K562 (cell line): ENCODE measurements at regions not wholly inside any gene's neighbourhood (a gene's known extent, or its start where the extent isn't known, plus 50 kb on each side); places are given as distances from the start of the nearest gene placed in this dataset.

Experiments used
- ATAC-seq: fragments of 200-7000 bp; cut with Tn5 transposase; 3 replicates; pipeline ENCODE4 v1.9.1; 2020; ENCODE audit warnings: moderate library complexity
- BruUV-seq: library from RNA; stranded (reverse); fragments of 400-500 nt; replicated peaks from 2 replicates; lab custom pipeline; 2021; lab: Mats Ljungman, UMichigan
- CTCF ChIA-PET: fragments of 300-600 bp; formaldehyde crosslinking; extraction: SDS; loops from one replicate; lab custom pipeline; 2021; ENCODE audit warnings: low intra/inter-chr PET ratio; lab: Yijun Ruan, JAX
- POLR2A ChIA-PET: fragments of 300-600, 350-650 bp; sonication (Branson Sonifier 250); formaldehyde crosslinking; extraction: SDS; loops from one replicate; lab custom pipeline; 2021; ENCODE audit warnings: antibody characterized with exemption, inconsistent platforms; lab: Yijun Ruan, JAX
- DNase-seq, 4 experiments: peaks; one replicate each; pipeline versions ENCODE4 v3.0.0 to v3.0.0-alpha.2; 2011 to 2018; ENCODE audit warnings: low spot score in 3 of 4, mixed read lengths in 3 of 4; ENCODE audit errors: extremely low read depth in 1 of 4
- FAIRE-seq: peaks from 2 replicates; lab custom pipeline; 2011; peaks lifted over from hg19 to GRCh38; lab: Jason Lieb, UNC
- H2AFZ ChIP-seq: 2 replicates; pipeline ENCODE4 v1.6.0; 2011; ENCODE audit warnings: low read depth, low read length, control low read depth, inconsistent platforms
- H3K27ac ChIP-seq: fragments of 200-600 bp; 3 replicates; pipeline ENCODE4 v1.8.0; 2011; ENCODE audit warnings: low read depth, mild to moderate bottlenecking, control low read depth, inconsistent platforms, low read length, moderate library complexity, mixed read lengths; ENCODE audit errors: extremely low read depth
- H3K27me3 ChIP-seq, 2 experiments: fragments of 300-600 bp in 1 of 2; 2 replicates in 1 of 2; 3 replicates in 1 of 2; pipeline versions ENCODE4 v1.6.0 to v1.8.0; 2011; ENCODE audit warnings: inconsistent platforms in 2 of 2, low read length in 2 of 2, mild to moderate bottlenecking in 1 of 2, mixed read lengths in 1 of 2, moderate library complexity in 1 of 2; ENCODE audit not compliant: control insufficient read depth in 2 of 2, insufficient read depth in 2 of 2
- H3K36me3 ChIP-seq: fragments of 300-600 bp; 3 replicates; pipeline ENCODE4 v1.8.0; 2011; ENCODE audit warnings: mild to moderate bottlenecking, low read length, inconsistent platforms; ENCODE audit not compliant: control insufficient read depth, insufficient read depth
- H3K4me1 ChIP-seq, 2 experiments: fragments of 200-600 bp in 1 of 2; replicated peaks in 1 of 2; 2 replicates in 1 of 2; 3 replicates in 1 of 2; pipeline versions ENCODE4 v1.5.1 to v1.8.0; 2011; ENCODE audit warnings: inconsistent platforms in 2 of 2, low read length in 2 of 2, mild to moderate bottlenecking in 1 of 2, mixed read lengths in 1 of 2, moderate library complexity in 1 of 2; ENCODE audit not compliant: control insufficient read depth in 2 of 2, insufficient read depth in 2 of 2
- H3K4me2 ChIP-seq: 2 replicates; pipeline ENCODE4 v1.6.1; 2011; ENCODE audit warnings: low read length, control low read depth, inconsistent platforms, mixed read lengths; ENCODE audit not compliant: insufficient read depth
- H3K4me3 ChIP-seq: fragments of 200-600 bp; sonication (generic), shearing (Covaris generic); 2 replicates; pipeline ENCODE4 v1.5.1; 2016; ENCODE audit warnings: control low read depth, inconsistent platforms
- H3K79me2 ChIP-seq: fragments of 200-600 bp; 3 replicates; pipeline ENCODE4 v1.8.0; 2011; ENCODE audit warnings: low read length, inconsistent platforms; ENCODE audit not compliant: control insufficient read depth, insufficient read depth
- H3K9ac ChIP-seq, 2 experiments: 2 replicates each; pipeline versions ENCODE4 v1.6.0 to v1.6.1; 2011; ENCODE audit warnings: low read depth in 2 of 2, low read length in 2 of 2, control low read depth in 1 of 2, inconsistent platforms in 1 of 2, mild to moderate bottlenecking in 1 of 2, mixed read lengths in 1 of 2; ENCODE audit not compliant: insufficient read depth in 1 of 2
- H3K9me1 ChIP-seq: one replicate; pipeline ENCODE4 v1.6.0; 2011; ENCODE audit warnings: inconsistent platforms, mild to moderate bottlenecking, low read length, moderate library complexity; ENCODE audit not compliant: control insufficient read depth, insufficient read depth
- H3K9me3 ChIP-seq: replicated peaks from 2 replicates; pipeline ENCODE4 v1.5.1; 2011; ENCODE audit warnings: low read depth, low read length, inconsistent platforms; ENCODE audit not compliant: control insufficient read depth, insufficient read depth
- H4K20me1 ChIP-seq: replicated peaks from 2 replicates; pipeline ENCODE4 v1.6.1; 2011; ENCODE audit warnings: low read length, inconsistent platforms, mixed read lengths; ENCODE audit not compliant: control insufficient read depth, insufficient read depth
- BACH1 ChIP-seq: fragments of 200-800 bp; sonication (Bioruptor generic); IDR thresholded peaks from 2 replicates; pipeline ENCODE4 v1.6.1; 2016; ENCODE audit warnings: missing genetic modification characterization, missing compliant biosample characterization
- GMEB1 ChIP-seq: fragments of 250-450 bp; sonication (Bioruptor Pico); IDR thresholded peaks from 2 replicates; pipeline ENCODE4 v1.4.0; 2020; ENCODE audit warnings: mild to moderate bottlenecking
- PHF8 ChIP-seq: fragments of 200-600 bp; sonication (generic); IDR thresholded peaks from 2 replicates; pipeline ENCODE4 v1.6.1; 2012; ENCODE audit warnings: mixed run types, mild to moderate bottlenecking, inconsistent platforms, low read length, moderate library complexity, borderline replicate concordance
- ZNF232 ChIP-seq: sonication (generic); formaldehyde crosslinking; IDR thresholded peaks from 2 replicates; pipeline ENCODE4 v1.8.0; 2022; ENCODE audit warnings: mild to moderate bottlenecking, missing genetic modification reagents
- ZNF586 ChIP-seq: fragments of 450-650 bp; formaldehyde crosslinking; conservative IDR thresholded peaks from 2 replicates; pipeline ENCODE4 v1.4.0; 2020; ENCODE audit warnings: mild to moderate bottlenecking, moderate library complexity
- ZNF76 ChIP-seq: fragments of 250-450 bp; sonication (Bioruptor Pico); IDR thresholded peaks from 2 replicates; pipeline ENCODE4 v1.4.0; 2020; ENCODE audit warnings: mild to moderate bottlenecking, moderate library complexity, borderline replicate concordance
- ZNF785 ChIP-seq: fragments of 250-450 bp; sonication (Bioruptor Pico); IDR thresholded peaks from 2 replicates; pipeline ENCODE4 v1.4.0; 2020; ENCODE audit warnings: mild to moderate bottlenecking
- WGBS: fragments of 100-300 bp; shearing (Covaris generic); methylation state at CpG from one replicate; pipeline ENCODE4 v1.1.6; 2016; ENCODE audit warnings: low coverage, mixed read lengths; ENCODE audit not compliant: insufficient coverage; ENCODE audit errors: missing lambda C conversion rate; 5-methylcytosine and 5-hydroxymethylcytosine counted together
- in situ Hi-C: fragments of 300-500 bp; cut with MboI; formaldehyde crosslinking; loops from 4 replicates; pipeline ENCODE4 v1.15.0; 2018; ENCODE audit warnings: inconsistent platforms, mixed read lengths
- intact Hi-C: fragments of 100-400 bp; cut with micrococcal nuclease; formaldehyde crosslinking; loops from 2 replicates; pipeline ENCODE4 v1.14.2; 2022

- H3K79me2 ChIP-seq = no peaks in the 10 kb centered on the region
- no peaks in the 10 kb centered on the region for H3K27me3 ChIP-seq
- TF ChIP-seq PHF8 (no peak), BACH1 (tag) (no peak), ZNF76 (CRISPR knock-in tag) (no peak), GMEB1 (no peak), ZNF232 (CRISPR knock-in tag) (no peak), ZNF586 (no peak), ZNF785 (CRISPR knock-in tag) (no peak)
- ATAC-seq = no peak
- ChIA-PET POLR2A (no interaction called here), CTCF (no interaction called here)
- H3K27ac ChIP-seq = no peak overlapping the region
- H3K36me3 ChIP-seq = no peaks in the 10 kb centered on the region
- no peaks in the 10 kb centered on the region for H3K9me1 ChIP-seq
- in situ Hi-C loops = no loop called here
- H2AFZ ChIP-seq = no peak overlapping the region
- 0% methylated on average over 7 of the region's 7 CpGs for WGBS
- DNase-seq = no peak
- FAIRE-seq = no peak
- H4K20me1 ChIP-seq = no peaks in the 10 kb centered on the region
- no TSS peak for BruUV-seq
- H3K9ac ChIP-seq = no peak overlapping the region
- H3K9me3 ChIP-seq = no peaks in the 10 kb centered on the region
- H3K4me2 ChIP-seq = no peak overlapping the region
- intact Hi-C loops = no loop called here
- no peak overlapping the region for H3K4me3 ChIP-seq
- no peaks in the 10 kb centered on the region for H3K4me1 ChIP-seq
Measured at GRCh38 chr5:109989161-109989560, 299.4 kb downstream of the MAN2A1 start.
